ENCODE measurements at regions not wholly inside any gene's neighbourhood (a gene's known extent, or its start where the extent isn't known, plus 50 kb on each side); places are given as distances from the start of the nearest gene placed in this dataset.

GRCh38 chr13:24063281-24063877 lies 97.1 kb upstream of the SPATA13 start:
- TF ChIP-seq, protein P1, sequence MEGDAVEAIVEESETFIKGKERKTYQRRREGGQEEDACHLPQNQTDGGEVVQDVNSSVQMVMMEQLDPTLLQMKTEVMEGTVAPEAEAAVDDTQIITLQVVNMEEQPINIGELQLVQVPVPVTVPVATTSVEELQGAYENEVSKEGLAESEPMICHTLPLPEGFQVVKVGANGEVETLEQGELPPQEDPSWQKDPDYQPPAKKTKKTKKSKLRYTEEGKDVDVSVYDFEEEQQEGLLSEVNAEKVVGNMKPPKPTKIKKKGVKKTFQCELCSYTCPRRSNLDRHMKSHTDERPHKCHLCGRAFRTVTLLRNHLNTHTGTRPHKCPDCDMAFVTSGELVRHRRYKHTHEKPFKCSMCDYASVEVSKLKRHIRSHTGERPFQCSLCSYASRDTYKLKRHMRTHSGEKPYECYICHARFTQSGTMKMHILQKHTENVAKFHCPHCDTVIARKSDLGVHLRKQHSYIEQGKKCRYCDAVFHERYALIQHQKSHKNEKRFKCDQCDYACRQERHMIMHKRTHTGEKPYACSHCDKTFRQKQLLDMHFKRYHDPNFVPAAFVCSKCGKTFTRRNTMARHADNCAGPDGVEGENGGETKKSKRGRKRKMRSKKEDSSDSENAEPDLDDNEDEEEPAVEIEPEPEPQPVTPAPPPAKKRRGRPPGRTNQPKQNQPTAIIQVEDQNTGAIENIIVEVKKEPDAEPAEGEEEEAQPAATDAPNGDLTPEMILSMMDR (IDR thresholded peaks at IDR 0.05): no peak
- no peak for TF ChIP-seq POLR2A (IDR thresholded peaks at IDR 0.05)

All from heart left ventricle (tissue), 13 donors.